Osteoblast (primary cell): ENCODE measurements at regions not wholly inside any gene's neighbourhood (a gene's known extent, or its start where the extent isn't known, plus 50 kb on each side); places are given as distances from the start of the nearest gene placed in this dataset.

Experiments
- DNase-seq: peaks from one replicate; pipeline ENCODE4 v3.0.0; 2011; ENCODE audit warnings: low spot score, mixed read lengths; ENCODE audit not compliant: insufficient read length; ENCODE audit errors: missing footprints
- H2AFZ ChIP-seq: 2 replicates; pipeline ENCODE4 v1.6.0; 2011; ENCODE audit warnings: mild to moderate bottlenecking, low read length
- H3K27ac ChIP-seq: 2 replicates; pipeline ENCODE4 v1.5.1; 2011; ENCODE audit warnings: mild to moderate bottlenecking, low read depth, low read length, moderate library complexity
- H3K27me3 ChIP-seq: 2 replicates; pipeline ENCODE4 v1.6.0; 2012; ENCODE audit warnings: mild to moderate bottlenecking, control low read depth, inconsistent platforms, low read length, moderate library complexity; ENCODE audit not compliant: insufficient read depth
- H3K36me3 ChIP-seq: 2 replicates; pipeline ENCODE4 v1.5.1; 2011; ENCODE audit warnings: mild to moderate bottlenecking, low read length, control low read depth, moderate library complexity; ENCODE audit not compliant: insufficient read depth
- H3K4me1 ChIP-seq: 2 replicates; pipeline ENCODE4 v1.5.1; 2011; ENCODE audit warnings: mild to moderate bottlenecking, low read length, control low read depth, moderate library complexity; ENCODE audit not compliant: insufficient read depth
- H3K4me2 ChIP-seq: 2 replicates; pipeline ENCODE4 v1.6.0; 2011; ENCODE audit warnings: mild to moderate bottlenecking, low read length; ENCODE audit not compliant: insufficient read depth
- H3K4me3 ChIP-seq: fragments of 200-600 bp; sonication (generic); 3 replicates; pipeline ENCODE4 v1.5.1; 2012; ENCODE audit warnings: mild to moderate bottlenecking, low read length, inconsistent platforms; ENCODE audit not compliant: insufficient read depth
- H3K79me2 ChIP-seq: 2 replicates; pipeline ENCODE4 v1.6.0; 2012; ENCODE audit warnings: mild to moderate bottlenecking, low read length, control low read depth, inconsistent platforms; ENCODE audit not compliant: insufficient read depth
- H3K9me3 ChIP-seq: 2 replicates; pipeline ENCODE4 v1.5.1; 2011; ENCODE audit warnings: low read depth, low read length, control low read depth
- H4K20me1 ChIP-seq: 2 replicates; pipeline ENCODE4 v1.6.0; 2012; ENCODE audit warnings: mild to moderate bottlenecking, low read length, control low read depth; ENCODE audit not compliant: insufficient read depth
- CTCF ChIP-seq: IDR thresholded peaks from 2 replicates; pipeline ENCODE4 v1.5.1; 2011; ENCODE audit warnings: mild to moderate bottlenecking, low read depth, low read length, moderate library complexity; ENCODE audit errors: extremely low read depth

GRCh38 chr6:16047435-16047990 lies 81.4 kb upstream of the MYLIP start:
- H3K4me2 ChIP-seq = no peak overlapping the region
- H2AFZ ChIP-seq = no peak overlapping the region
- no peaks in the 10 kb centered on the region for H3K4me1 ChIP-seq
- H3K36me3 ChIP-seq = no peaks in the 10 kb centered on the region
- H3K27ac ChIP-seq = no peak overlapping the region
- no peak for TF ChIP-seq CTCF
- no peaks in the 10 kb centered on the region for H3K9me3 ChIP-seq
- no peaks in the 10 kb centered on the region for H3K27me3 ChIP-seq
- no peak overlapping the region for H3K4me3 ChIP-seq
- DNase-seq = no peak
- no peaks in the 10 kb centered on the region for H3K79me2 ChIP-seq
- H4K20me1 ChIP-seq = no peaks in the 10 kb centered on the region

GRCh38 chr6:16045238-16045637 lies 83.6 kb upstream of the MYLIP start:
- no peak overlapping the region for H3K4me2 ChIP-seq
- H3K9me3 ChIP-seq = no peaks in the 10 kb centered on the region
- no peaks in the 10 kb centered on the region for H3K4me1 ChIP-seq
- H2AFZ ChIP-seq = no peak overlapping the region
- no peaks in the 10 kb centered on the region for H4K20me1 ChIP-seq
- no peak overlapping the region for H3K27ac ChIP-seq
- no peak overlapping the region for H3K4me3 ChIP-seq
- H3K27me3 ChIP-seq = no peaks in the 10 kb centered on the region
- TF ChIP-seq CTCF = no peak
- H3K36me3 ChIP-seq = no peaks in the 10 kb centered on the region
- H3K79me2 ChIP-seq = no peaks in the 10 kb centered on the region
- no peak for DNase-seq

- H3K4me2 ChIP-seq = no peak overlapping the region
- no peaks in the 10 kb centered on the region for H3K4me1 ChIP-seq
- H3K4me3 ChIP-seq = no peak overlapping the region
- no peak overlapping the region for H2AFZ ChIP-seq
- no peak overlapping the region for H3K27ac ChIP-seq
- no peaks in the 10 kb centered on the region for H3K27me3 ChIP-seq
- DNase-seq = no peak
- H3K36me3 ChIP-seq = no peaks in the 10 kb centered on the region
- H3K79me2 ChIP-seq = no peaks in the 10 kb centered on the region
- no peaks in the 10 kb centered on the region for H4K20me1 ChIP-seq
- no peak for TF ChIP-seq CTCF
- H3K9me3 ChIP-seq = no peaks in the 10 kb centered on the region
These were observed 84.7 kb upstream of the MYLIP start for GRCh38 chr6:16044211-16044643.

DNA sequence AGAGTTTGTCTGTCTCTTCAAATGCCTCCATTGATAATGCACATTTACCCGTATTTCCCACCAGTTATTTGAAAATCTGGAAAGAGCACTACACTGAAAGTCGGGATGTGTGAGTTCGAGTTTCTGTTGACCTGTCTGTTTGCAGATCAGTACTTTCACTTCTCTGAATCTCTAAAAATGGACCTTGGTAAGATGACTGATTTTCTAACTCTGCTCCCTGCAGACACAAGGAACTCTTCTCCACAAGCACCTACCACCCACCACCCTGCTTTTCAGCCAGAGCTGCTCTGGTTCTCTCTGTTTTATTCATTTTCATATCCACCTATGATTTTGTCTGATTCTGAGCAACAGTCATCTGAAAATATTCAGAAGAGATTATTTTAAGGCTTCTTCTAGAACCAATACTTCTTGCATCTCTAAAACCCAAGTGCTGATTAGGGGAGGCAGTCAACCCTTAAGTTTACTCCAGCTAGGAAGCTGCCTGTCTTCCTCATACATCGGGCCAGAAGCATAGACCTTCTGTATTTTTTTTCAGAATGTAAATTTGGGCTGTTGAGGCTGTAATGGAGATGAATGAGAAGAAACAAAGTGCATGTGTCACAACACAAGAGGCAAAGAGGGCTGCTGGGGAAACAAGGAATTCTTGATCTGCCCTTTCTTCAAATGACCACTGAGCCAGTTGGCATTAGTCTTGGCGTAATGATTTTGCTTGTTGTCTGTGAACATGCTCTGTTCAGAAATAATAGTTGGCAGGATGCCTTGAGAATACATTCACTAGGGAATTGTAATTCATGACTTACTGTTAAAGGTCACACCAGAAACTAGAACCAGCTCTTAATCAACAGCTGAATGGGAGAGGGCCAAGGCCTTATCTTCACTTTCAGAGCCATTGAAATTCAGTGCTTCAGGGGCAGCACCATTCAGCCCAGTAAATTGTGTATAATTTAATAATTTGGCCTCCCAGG lies 85.4 kb upstream of the MYLIP start:
- no peak overlapping the region for H3K4me3 ChIP-seq
- TF ChIP-seq CTCF = no peak
- no peak overlapping the region for H3K4me2 ChIP-seq
- no peak overlapping the region for H3K27ac ChIP-seq
- H3K79me2 ChIP-seq = no peaks in the 10 kb centered on the region
- H3K4me1 ChIP-seq = no peaks in the 10 kb centered on the region
- no peak for DNase-seq
- H2AFZ ChIP-seq = no peak overlapping the region
- H4K20me1 ChIP-seq = no peaks in the 10 kb centered on the region
- no peaks in the 10 kb centered on the region for H3K9me3 ChIP-seq
- H3K27me3 ChIP-seq = no peaks in the 10 kb centered on the region
- no peaks in the 10 kb centered on the region for H3K36me3 ChIP-seq
